CD4-positive, alpha-beta T cell treated with Interleukin-4 for 4 hours (primary cell): ENCODE measurements at regions not wholly inside any gene's neighbourhood (a gene's known extent, or its start where the extent isn't known, plus 50 kb on each side); places are given as distances from the start of the nearest gene placed in this dataset.
"Not testable (repeated sequence)": the region's sequence is repeated elsewhere in the genome, so short reads cannot be mapped to it uniquely, and the experiment has no call there.

Experiments
- DNase-seq: peaks from one replicate; pipeline ENCODE4 v3.0.0-alpha.2; 2020

GRCh38 chr20:19121916-19122315, 90.5 kb upstream of the SLC24A3 start:
- DNase-seq: no peak

GRCh38 chr20:19122395-19122794, 90.0 kb upstream of the SLC24A3 start:
- no peak for DNase-seq

DNA sequence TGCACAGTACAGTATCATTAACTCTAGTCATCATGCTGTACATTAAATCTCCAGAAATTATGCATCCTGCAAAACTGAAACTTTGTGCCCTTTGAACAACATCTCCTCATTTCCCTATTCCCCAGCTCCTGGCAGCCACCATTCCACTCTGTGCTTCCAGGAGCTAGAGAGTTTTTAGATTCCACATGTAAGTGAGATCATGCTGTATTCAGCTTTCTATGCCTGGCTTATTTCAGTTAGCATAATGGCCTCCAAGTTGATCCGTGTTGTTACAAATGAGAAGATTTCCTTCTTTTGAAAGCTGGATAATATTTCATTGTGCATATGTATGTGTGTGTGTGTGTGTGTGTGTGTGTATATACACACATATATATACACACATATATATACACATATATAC, 86.9 kb upstream of the SLC24A3 start:
- no peak for DNase-seq

DNA sequence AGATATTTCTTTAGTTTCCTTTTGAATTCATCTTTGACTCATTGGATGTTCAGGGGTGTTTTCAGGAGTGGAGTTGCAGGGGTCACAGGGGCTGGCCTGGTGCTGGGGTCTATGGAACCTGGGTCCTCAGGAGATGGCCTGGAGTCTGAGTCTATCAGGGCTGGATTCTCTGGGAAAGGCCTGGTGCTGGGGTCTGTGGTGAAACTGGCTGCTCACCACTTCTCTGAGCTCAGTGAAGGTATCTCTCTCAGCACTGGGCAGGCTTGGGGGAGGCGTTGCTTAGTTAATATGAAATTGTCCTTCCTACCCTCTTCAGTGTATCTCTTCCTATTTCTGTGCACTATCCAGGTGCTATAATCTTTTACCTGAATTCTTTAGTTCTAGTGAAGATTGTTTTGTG, 83.1 kb upstream of the SLC24A3 start:
- DNase-seq: no peak

- DNase-seq: no peak
Measured at GRCh38 chr20:19129976-19130612, 82.3 kb upstream of the SLC24A3 start.

DNA sequence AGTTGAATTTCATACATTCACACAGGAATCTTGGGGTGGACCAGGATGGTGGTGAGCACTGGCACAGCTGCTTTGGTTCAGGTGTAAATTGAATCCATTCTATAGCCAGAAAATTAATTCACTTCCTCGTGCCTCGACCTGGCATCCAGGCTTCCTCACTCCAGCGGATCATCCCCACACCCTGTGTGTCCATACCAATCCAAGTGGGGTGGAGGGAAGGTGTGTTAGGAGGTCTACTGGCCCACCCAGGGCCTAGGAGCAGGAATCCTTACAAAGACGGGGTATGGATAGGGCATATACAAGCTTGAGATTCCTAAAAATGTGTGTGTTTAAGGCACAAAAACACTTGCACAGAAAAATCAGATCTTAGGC, 81.8 kb upstream of the SLC24A3 start:
- DNase-seq: no peak

GRCh38 chr20:19137641-19138040, 74.8 kb upstream of the SLC24A3 start:
- no peak for DNase-seq

GRCh38 chr20:19138758-19139157, 73.7 kb upstream of the SLC24A3 start:
- no peak for DNase-seq

GRCh38 chr20:19139584-19139983, 72.9 kb upstream of the SLC24A3 start:
- DNase-seq: not testable (repeated sequence)

DNA sequence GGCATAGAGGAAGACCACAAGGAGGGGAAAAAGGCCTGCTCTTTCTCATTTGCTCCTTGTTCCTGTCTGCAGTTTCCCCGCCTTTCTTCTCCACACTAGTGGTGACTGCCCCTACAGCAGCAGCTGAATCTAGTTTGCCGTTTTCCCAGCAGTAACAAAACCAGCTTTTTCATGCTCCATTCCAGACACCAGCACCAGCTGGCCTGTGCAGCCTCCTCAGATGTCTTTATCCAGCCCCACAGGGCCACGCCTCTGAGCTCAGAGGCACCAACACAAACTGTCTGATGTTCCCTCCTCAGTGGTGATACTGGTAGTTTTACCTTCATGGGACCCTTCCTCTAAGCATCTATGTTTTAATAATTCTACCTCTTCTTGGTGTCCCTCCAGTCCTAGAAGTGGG, 70.4 kb upstream of the SLC24A3 start:
- no peak for DNase-seq

DNA sequence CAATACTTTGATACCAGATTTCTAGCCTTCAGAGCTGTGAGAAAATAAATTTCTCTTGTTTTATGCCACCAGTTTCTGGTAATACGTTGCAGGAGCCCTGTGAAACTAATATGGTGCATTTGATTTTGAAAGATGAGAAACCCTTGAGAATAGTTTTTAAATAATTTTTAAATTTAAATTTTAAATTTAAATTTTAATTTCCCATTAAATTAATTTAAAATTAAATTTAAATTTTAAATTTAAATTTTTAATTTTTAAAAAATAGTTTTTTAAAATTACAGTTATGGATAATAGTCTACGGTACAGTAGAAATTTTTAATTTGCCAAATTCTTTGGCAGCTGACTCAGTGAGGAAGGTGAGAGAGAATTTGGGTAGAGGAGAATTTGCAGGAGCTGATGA, 68.6 kb upstream of the SLC24A3 start:
- DNase-seq: no peak

DNA sequence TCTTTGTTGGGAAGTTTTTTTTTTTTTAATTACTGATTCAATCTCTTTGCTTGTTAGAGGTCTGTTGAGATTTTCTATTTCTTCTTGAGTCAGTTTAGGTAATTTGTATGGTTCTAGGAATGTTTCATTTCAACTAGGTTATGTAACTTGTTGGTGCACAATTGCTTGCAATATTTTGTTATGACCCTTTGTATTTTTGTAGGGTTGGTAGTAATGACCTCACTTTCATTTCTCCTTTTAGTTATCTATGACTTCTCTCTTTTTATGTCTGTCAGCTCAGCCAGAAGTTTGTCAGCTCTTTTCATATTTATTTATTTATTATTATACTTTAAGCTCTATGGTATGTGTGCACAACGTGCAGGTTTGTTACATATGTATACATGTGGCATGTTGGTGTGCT, 51.1 kb upstream of the SLC24A3 start:
- no peak for DNase-seq
